Astrocyte (in vitro differentiated cells and primary cell): ENCODE measurements at regions not wholly inside any gene's neighbourhood (a gene's known extent, or its start where the extent isn't known, plus 50 kb on each side); places are given as distances from the start of the nearest gene placed in this dataset.

ENCODE experiments used
- EZH2 ChIP-seq: IDR thresholded peaks from 2 replicates; pipeline ENCODE4 v1.6.1; 2012; ENCODE audit warnings: mild to moderate bottlenecking, low read length, inconsistent platforms; ENCODE audit not compliant: insufficient read depth
- TF ChIP-seq, protein P1 (sequence below): IDR thresholded peaks from 2 replicates; pipeline ENCODE4 v1.5.1; 2011; ENCODE audit warnings: low read depth, mild to moderate bottlenecking, inconsistent platforms, low read length, moderate library complexity; ENCODE audit not compliant: insufficient read depth

DNA sequence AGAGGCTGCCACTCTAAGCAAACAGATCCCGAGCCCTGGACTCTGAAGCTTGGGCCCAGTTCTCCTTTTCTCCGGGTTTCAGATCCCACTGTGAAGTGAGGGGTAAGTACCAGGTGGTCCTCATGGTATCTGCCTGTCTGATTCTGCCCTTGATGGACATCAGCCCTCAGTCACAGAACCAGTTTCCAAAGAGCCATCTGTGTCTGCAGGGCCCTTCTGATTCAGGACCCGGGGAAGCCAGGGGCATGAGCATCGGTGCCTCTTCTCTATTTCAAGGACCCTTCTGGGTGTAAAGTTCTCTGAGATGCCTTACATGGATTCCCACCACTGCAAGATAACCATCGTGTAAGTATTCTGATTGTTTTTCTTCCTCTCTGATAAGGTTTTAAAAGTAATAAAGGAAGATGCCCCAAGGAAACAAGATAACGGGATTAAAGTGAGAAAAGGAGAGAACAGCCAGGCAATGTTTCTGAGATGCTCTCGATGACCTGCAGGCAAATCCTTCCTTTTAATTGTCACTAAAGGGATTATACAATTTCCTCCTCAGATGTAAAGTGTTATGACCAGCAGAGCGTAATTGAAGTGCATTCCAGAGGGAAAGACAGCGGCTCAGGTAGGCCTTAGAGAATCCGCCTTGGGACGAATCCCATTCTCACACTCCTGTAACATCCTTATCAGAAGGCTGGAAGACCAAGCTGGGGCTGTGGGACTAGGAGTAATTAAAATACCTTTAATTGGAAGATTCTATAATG, 924.3 kb downstream of the TBC1D22A start:
- TF ChIP-seq, protein P1, sequence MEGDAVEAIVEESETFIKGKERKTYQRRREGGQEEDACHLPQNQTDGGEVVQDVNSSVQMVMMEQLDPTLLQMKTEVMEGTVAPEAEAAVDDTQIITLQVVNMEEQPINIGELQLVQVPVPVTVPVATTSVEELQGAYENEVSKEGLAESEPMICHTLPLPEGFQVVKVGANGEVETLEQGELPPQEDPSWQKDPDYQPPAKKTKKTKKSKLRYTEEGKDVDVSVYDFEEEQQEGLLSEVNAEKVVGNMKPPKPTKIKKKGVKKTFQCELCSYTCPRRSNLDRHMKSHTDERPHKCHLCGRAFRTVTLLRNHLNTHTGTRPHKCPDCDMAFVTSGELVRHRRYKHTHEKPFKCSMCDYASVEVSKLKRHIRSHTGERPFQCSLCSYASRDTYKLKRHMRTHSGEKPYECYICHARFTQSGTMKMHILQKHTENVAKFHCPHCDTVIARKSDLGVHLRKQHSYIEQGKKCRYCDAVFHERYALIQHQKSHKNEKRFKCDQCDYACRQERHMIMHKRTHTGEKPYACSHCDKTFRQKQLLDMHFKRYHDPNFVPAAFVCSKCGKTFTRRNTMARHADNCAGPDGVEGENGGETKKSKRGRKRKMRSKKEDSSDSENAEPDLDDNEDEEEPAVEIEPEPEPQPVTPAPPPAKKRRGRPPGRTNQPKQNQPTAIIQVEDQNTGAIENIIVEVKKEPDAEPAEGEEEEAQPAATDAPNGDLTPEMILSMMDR, result no peak
- no peak for TF ChIP-seq EZH2
